ENCODE measurements at regions not wholly inside any gene's neighbourhood (a gene's known extent, or its start where the extent isn't known, plus 50 kb on each side); places are given as distances from the start of the nearest gene placed in this dataset.

GRCh38 chr15:96966554-96966953, 636.1 kb downstream of the NR2F2 start:
- H4K20me1 ChIP-seq (ENCODE audit: insufficient read depth, low read length) = no peaks in the 10 kb centered on the region
- no peaks in the 10 kb centered on the region for H3K4me1 ChIP-seq (ENCODE audit: insufficient read depth, low read length)
- H3K9me3 ChIP-seq (ENCODE audit: insufficient read depth, low read length, severe bottlenecking) = no peaks in the 10 kb centered on the region
- ATAC-seq (ENCODE audit: insufficient read depth, low read depth) (no peak), DNase-seq (no peak)
- no peaks in the 10 kb centered on the region for H3K79me2 ChIP-seq (ENCODE audit: insufficient read depth, low read length)
- H3K27ac ChIP-seq (ENCODE audit: low read length) = no peak overlapping the region
- no peaks in the 10 kb centered on the region for H3K27me3 ChIP-seq (ENCODE audit: insufficient read depth, low read length, poor library complexity)
- no peak overlapping the region for H3K9ac ChIP-seq (ENCODE audit: low read depth, low read length)
- no peaks in the 10 kb centered on the region for H3K36me3 ChIP-seq (ENCODE audit: insufficient read depth, low read length)
- no peak overlapping the region for H2AFZ ChIP-seq (ENCODE audit: low read depth, low read length)
- H3K4me2 ChIP-seq (ENCODE audit: insufficient read depth, low read length) = no peak overlapping the region
- no peak overlapping the region for H3K4me3 ChIP-seq (ENCODE audit: low read depth in 1 of 2, low read length in 2 of 2)
- TF ChIP-seq, protein P1, sequence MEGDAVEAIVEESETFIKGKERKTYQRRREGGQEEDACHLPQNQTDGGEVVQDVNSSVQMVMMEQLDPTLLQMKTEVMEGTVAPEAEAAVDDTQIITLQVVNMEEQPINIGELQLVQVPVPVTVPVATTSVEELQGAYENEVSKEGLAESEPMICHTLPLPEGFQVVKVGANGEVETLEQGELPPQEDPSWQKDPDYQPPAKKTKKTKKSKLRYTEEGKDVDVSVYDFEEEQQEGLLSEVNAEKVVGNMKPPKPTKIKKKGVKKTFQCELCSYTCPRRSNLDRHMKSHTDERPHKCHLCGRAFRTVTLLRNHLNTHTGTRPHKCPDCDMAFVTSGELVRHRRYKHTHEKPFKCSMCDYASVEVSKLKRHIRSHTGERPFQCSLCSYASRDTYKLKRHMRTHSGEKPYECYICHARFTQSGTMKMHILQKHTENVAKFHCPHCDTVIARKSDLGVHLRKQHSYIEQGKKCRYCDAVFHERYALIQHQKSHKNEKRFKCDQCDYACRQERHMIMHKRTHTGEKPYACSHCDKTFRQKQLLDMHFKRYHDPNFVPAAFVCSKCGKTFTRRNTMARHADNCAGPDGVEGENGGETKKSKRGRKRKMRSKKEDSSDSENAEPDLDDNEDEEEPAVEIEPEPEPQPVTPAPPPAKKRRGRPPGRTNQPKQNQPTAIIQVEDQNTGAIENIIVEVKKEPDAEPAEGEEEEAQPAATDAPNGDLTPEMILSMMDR (IDR thresholded peaks at IDR 0.05; ENCODE audit: borderline replicate concordance, extremely low read depth, low read length, poor library complexity, severe bottlenecking) = no peak
- no peak for TF ChIP-seq EZH2 (IDR thresholded peaks at IDR 0.05; ENCODE audit: borderline replicate concordance, low read depth, low read length, severe bottlenecking)

DNA sequence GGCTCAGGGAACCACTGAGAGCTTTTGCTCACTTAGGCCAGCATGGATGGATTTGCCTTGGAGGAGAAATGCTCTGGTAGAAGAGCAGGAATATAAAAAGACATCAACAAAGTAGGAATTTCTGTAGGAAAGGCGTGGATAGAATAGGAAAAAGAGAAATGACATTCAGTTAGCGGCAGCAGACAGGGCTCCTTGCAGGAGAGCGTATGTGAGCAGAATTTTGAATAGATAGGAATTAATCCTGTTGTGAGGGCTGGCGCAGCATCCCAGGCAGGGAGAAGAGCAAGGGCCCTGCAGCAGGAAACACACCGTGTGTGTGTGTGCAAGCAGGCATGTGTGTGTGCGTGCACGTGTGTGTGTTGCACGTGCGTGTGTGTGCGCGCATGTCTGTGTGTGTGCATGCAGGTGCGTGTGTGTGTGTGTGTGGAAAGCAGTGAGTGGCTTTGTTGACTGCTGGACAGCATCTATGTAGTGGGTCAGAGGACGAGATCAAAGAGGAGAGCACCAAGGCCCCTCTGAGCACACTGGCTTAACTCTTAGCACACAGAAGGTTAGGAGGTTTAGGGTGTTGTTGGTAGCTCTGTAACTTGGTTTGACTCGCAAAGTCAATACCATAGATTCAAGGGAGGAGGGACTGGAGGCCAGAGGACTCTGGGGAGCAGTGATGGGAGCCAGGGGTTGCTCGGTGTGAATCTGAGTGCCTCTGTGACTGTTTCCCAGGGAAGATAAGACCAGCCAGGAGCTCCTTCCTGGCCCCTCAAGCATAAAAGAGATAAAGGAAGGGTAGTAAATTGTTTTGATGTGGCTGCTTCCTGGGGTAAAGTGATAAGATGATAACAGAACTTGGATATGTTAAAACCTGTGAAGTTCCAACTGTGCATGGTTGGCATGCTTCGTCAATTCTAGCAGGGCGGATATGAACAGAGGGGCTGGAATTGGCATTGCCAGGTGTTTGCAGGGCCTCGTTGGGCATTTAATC, 639.5 kb downstream of the NR2F2 start:
- H3K9ac ChIP-seq (ENCODE audit: low read depth, low read length) = no peak overlapping the region
- no peak overlapping the region for H3K27ac ChIP-seq (ENCODE audit: low read length)
- TF ChIP-seq EZH2 (IDR thresholded peaks at IDR 0.05; ENCODE audit: borderline replicate concordance, low read depth, low read length, severe bottlenecking) = no peak
- TF ChIP-seq, protein P1 (IDR thresholded peaks at IDR 0.05; ENCODE audit: borderline replicate concordance, extremely low read depth, low read length, poor library complexity, severe bottlenecking) = no peak
- H3K4me3 ChIP-seq (ENCODE audit: low read depth in 1 of 2, low read length in 2 of 2) = no peak overlapping the region
- no peaks in the 10 kb centered on the region for H3K36me3 ChIP-seq (ENCODE audit: insufficient read depth, low read length)
- H3K27me3 ChIP-seq (ENCODE audit: insufficient read depth, low read length, poor library complexity) = no peaks in the 10 kb centered on the region
- H3K9me3 ChIP-seq (ENCODE audit: insufficient read depth, low read length, severe bottlenecking) = no peaks in the 10 kb centered on the region
- no peak overlapping the region for H3K4me2 ChIP-seq (ENCODE audit: insufficient read depth, low read length)
- H4K20me1 ChIP-seq (ENCODE audit: insufficient read depth, low read length) = no peaks in the 10 kb centered on the region
- no peaks in the 10 kb centered on the region for H3K4me1 ChIP-seq (ENCODE audit: insufficient read depth, low read length)
- DNase-seq = no peak
- no peak for ATAC-seq (ENCODE audit: insufficient read depth, low read depth)
- H2AFZ ChIP-seq (ENCODE audit: low read depth, low read length) = no peak overlapping the region
- no peaks in the 10 kb centered on the region for H3K79me2 ChIP-seq (ENCODE audit: insufficient read depth, low read length)

- H3K79me2 ChIP-seq (ENCODE audit: insufficient read depth, low read length) = no peaks in the 10 kb centered on the region
- no peaks in the 10 kb centered on the region for H4K20me1 ChIP-seq (ENCODE audit: insufficient read depth, low read length)
- H3K9ac ChIP-seq (ENCODE audit: low read depth, low read length) = no peak overlapping the region
- H3K4me3 ChIP-seq (ENCODE audit: low read depth in 1 of 2, low read length in 2 of 2) = no peak overlapping the region
- DNase-seq = no peak
- no peaks in the 10 kb centered on the region for H3K27me3 ChIP-seq (ENCODE audit: insufficient read depth, low read length, poor library complexity)
- no peaks in the 10 kb centered on the region for H3K4me1 ChIP-seq (ENCODE audit: insufficient read depth, low read length)
- H3K4me2 ChIP-seq (ENCODE audit: insufficient read depth, low read length) = no peak overlapping the region
- no peak for ATAC-seq (ENCODE audit: insufficient read depth, low read depth)
- H3K9me3 ChIP-seq (ENCODE audit: insufficient read depth, low read length, severe bottlenecking) = no peaks in the 10 kb centered on the region
- H3K36me3 ChIP-seq (ENCODE audit: insufficient read depth, low read length) = no peaks in the 10 kb centered on the region
- TF ChIP-seq EZH2 (IDR thresholded peaks at IDR 0.05; ENCODE audit: borderline replicate concordance, low read depth, low read length, severe bottlenecking) = no peak
- TF ChIP-seq, protein P1 (IDR thresholded peaks at IDR 0.05; ENCODE audit: borderline replicate concordance, extremely low read depth, low read length, poor library complexity, severe bottlenecking) = no peak
- H3K27ac ChIP-seq (ENCODE audit: low read length) = no peak overlapping the region
- H2AFZ ChIP-seq (ENCODE audit: low read depth, low read length) = no peak overlapping the region
Observed at GRCh38 chr15:96972201-96972600, 641.7 kb downstream of the NR2F2 start.
